Gastrocnemius medialis (tissue), 4 donors: ENCODE measurements at regions not wholly inside any gene's neighbourhood (a gene's known extent, or its start where the extent isn't known, plus 50 kb on each side); places are given as distances from the start of the nearest gene placed in this dataset.

Experiments
- ATAC-seq, 2 donors: fragments of 150-250 bp; one replicate each; pipeline ENCODE4 v1.9.1; 2016
- DNase-seq, 2 donors: peaks; one replicate each; pipeline ENCODE4 v3.0.0-alpha.2; 2019
- H3K27ac ChIP-seq, 4 donors: fragments of 200-600 bp; sonication (generic); 1 replicate in 1 of 4; 2 replicates in 3 of 4; pipeline ENCODE4 v1.5.1; 2016 to 2018; ENCODE audit warnings: mild to moderate bottlenecking in 2 of 4, moderate library complexity in 1 of 4
- H3K27me3 ChIP-seq, 3 donors: fragments of 200-600 bp; sonication (generic) in 2 of 3; 1 replicate in 1 of 3; 2 replicates in 2 of 3; pipeline versions ENCODE4 v1.5.1 to v1.6.0; 2016 to 2019; ENCODE audit warnings: mild to moderate bottlenecking in 1 of 3, moderate library complexity in 1 of 3
- H3K36me3 ChIP-seq, 2 donors: fragments of 200-600 bp; sonication (generic) in 1 of 2; one replicate each; pipeline ENCODE4 v1.5.1; 2017 to 2018
- H3K4me1 ChIP-seq, 2 donors: fragments of 200-600 bp; sonication (generic) in 1 of 2; one replicate each; pipeline ENCODE4 v1.5.1; 2016 to 2017; ENCODE audit warnings: mild to moderate bottlenecking in 2 of 2
- H3K4me3 ChIP-seq, 4 donors: fragments of 200-600 bp; sonication (generic) in 3 of 4; 1 replicate in 1 of 4; 2 replicates in 3 of 4; pipeline ENCODE4 v1.5.1; 2016 to 2019; ENCODE audit warnings: mild to moderate bottlenecking in 2 of 4
- H3K9me3 ChIP-seq, 3 donors: fragments of 200-600 bp; sonication (generic) in 2 of 3; 1 replicate in 1 of 3; 2 replicates in 2 of 3; pipeline ENCODE4 v1.5.1; 2016 to 2019
- CTCF ChIP-seq, 5 experiments: fragments of 450-650 bp in 3 of 5; fragments of 200-600 bp in 2 of 5; sonication (generic) in 2 of 5; IDR thresholded peaks in 4 of 5; conservative IDR thresholded peaks in 1 of 5; 1 replicate in 4 of 5; 2 replicates in 1 of 5; pipeline ENCODE4 v1.5.1; 2016 to 2019; ENCODE audit warnings: antibody characterized with exemption in 5 of 5, mild to moderate bottlenecking in 3 of 5, moderate library complexity in 3 of 5
- POLR2A ChIP-seq, 2 donors: fragments of 450-650 bp; IDR thresholded peaks; one replicate each; pipeline ENCODE4 v1.6.1; 2017; ENCODE audit warnings: antibody characterized with exemption in 2 of 2, mild to moderate bottlenecking in 2 of 2, moderate library complexity in 2 of 2
- in situ Hi-C, 4 donors: fragments of 200-750 bp; cut with MboI; loops; one replicate each; pipeline versions ENCODE4 v1.15.0 to v1.8.0; 2017; ENCODE audit warnings: low sequenced_read_pairs in 4 of 4
- intact Hi-C: fragments of 100-400 bp; cut with DNase I; formaldehyde crosslinking; loops from one replicate; pipeline ENCODE4 v1.15.1; 2023; ENCODE audit warnings: low total_unique reads

GRCh38 chr7:13153266-13153665 lies 465.8 kb downstream of the ARL4A start:
- TF ChIP-seq CTCF (IDR thresholded peaks at IDR 0.05 in 4 of 5, conservative IDR thresholded peaks at IDR 0.05 in 1 of 5) (no peak), POLR2A (IDR thresholded peaks at IDR 0.05) (no peak)
- Histone ChIP-seq H3K27me3 (no peaks in the 10 kb centered on the region), H3K36me3 (no peaks in the 10 kb centered on the region), H3K9me3 (no peaks in the 10 kb centered on the region), H3K4me3 (no peak overlapping the region), H3K4me1 (no peaks in the 10 kb centered on the region), H3K27ac (no peak overlapping the region)
- ATAC-seq (no peak), DNase-seq (no peak)
- intact Hi-C loops = no loop called here
- in situ Hi-C loops = no loop called here

GRCh38 chr7:13153742-13154141 lies 466.3 kb downstream of the ARL4A start:
- Histone ChIP-seq H3K9me3 (no peaks in the 10 kb centered on the region), H3K4me1 (no peaks in the 10 kb centered on the region), H3K27ac (no peak overlapping the region), H3K36me3 (no peaks in the 10 kb centered on the region), H3K4me3 (no peak overlapping the region), H3K27me3 (no peaks in the 10 kb centered on the region)
- intact Hi-C loops (no loop called here), in situ Hi-C loops (no loop called here)
- DNase-seq (no peak), ATAC-seq (no peak)
- TF ChIP-seq CTCF (IDR thresholded peaks at IDR 0.05 in 4 of 5, conservative IDR thresholded peaks at IDR 0.05 in 1 of 5) (no peak), POLR2A (IDR thresholded peaks at IDR 0.05) (no peak)

- Histone ChIP-seq H3K4me3 (no peak overlapping the region), H3K27me3 (no peaks in the 10 kb centered on the region)
Observed at GRCh38 chr7:13155188-13155587, 467.8 kb downstream of the ARL4A start.

GRCh38 chr7:13159003-13159402 lies 471.6 kb downstream of the ARL4A start:
- Histone ChIP-seq H3K4me3 (no peak overlapping the region), H3K36me3 (no peaks in the 10 kb centered on the region), H3K27ac (no peak overlapping the region), H3K4me1 (no peaks in the 10 kb centered on the region), H3K27me3 (no peaks in the 10 kb centered on the region), H3K9me3 (no peaks in the 10 kb centered on the region)
- no peak for ATAC-seq
- no peak for DNase-seq
- in situ Hi-C loops (no loop called here), intact Hi-C loops (no loop called here)
- TF ChIP-seq POLR2A (IDR thresholded peaks at IDR 0.05) (no peak), CTCF (IDR thresholded peaks at IDR 0.05 in 4 of 5, conservative IDR thresholded peaks at IDR 0.05 in 1 of 5) (no peak)

More at GRCh38 chr7:13155188-13155587, 467.8 kb downstream of the ARL4A start:
- Histone ChIP-seq H3K9me3 (no peaks in the 10 kb centered on the region), H3K36me3 (no peaks in the 10 kb centered on the region), H3K4me1 (no peaks in the 10 kb centered on the region), H3K27ac (no peak overlapping the region)
- ATAC-seq (no peak), DNase-seq (no peak)
- no peak for TF ChIP-seq CTCF (IDR thresholded peaks at IDR 0.05 in 4 of 5, conservative IDR thresholded peaks at IDR 0.05 in 1 of 5)
- TF ChIP-seq POLR2A (IDR thresholded peaks at IDR 0.05) = no peak
- in situ Hi-C loops = no loop called here
- intact Hi-C loops = no loop called here

GRCh38 chr7:13159467-13160184 lies 472.2 kb downstream of the ARL4A start:
- Histone ChIP-seq H3K4me3 (no peak overlapping the region), H3K9me3 (no peaks in the 10 kb centered on the region), H3K4me1 (no peaks in the 10 kb centered on the region), H3K36me3 (no peaks in the 10 kb centered on the region), H3K27me3 (no peaks in the 10 kb centered on the region), H3K27ac (no peak overlapping the region)
- TF ChIP-seq CTCF (IDR thresholded peaks at IDR 0.05 in 4 of 5, conservative IDR thresholded peaks at IDR 0.05 in 1 of 5) (no peak), POLR2A (IDR thresholded peaks at IDR 0.05) (no peak)
- intact Hi-C loops (no loop called here), in situ Hi-C loops (no loop called here)
- ATAC-seq (no peak), DNase-seq (no peak)
